ENCODE measurements at regions not wholly inside any gene's neighbourhood (a gene's known extent, or its start where the extent isn't known, plus 50 kb on each side); places are given as distances from the start of the nearest gene placed in this dataset.

DNA sequence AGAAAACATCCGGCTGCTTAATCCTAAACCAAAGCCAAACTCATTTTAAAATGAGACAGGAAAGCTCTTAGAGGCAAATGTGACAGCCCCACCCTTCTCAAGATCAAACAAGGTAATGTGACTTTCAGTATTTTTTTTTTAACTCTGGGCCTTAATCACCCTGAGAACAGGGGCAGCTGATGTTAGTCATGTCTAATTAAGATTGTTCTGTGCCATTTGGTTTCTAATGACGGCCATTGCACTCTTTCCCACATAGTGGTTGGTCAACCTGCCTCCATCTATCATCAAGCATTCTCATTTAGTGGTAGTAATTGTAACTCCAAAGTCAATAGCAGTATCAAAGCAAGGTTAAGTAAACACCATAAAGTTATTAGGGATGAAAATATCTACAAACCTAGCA, 191.6 kb upstream of the EXOC2 start:
- TF ChIP-seq, protein P1, sequence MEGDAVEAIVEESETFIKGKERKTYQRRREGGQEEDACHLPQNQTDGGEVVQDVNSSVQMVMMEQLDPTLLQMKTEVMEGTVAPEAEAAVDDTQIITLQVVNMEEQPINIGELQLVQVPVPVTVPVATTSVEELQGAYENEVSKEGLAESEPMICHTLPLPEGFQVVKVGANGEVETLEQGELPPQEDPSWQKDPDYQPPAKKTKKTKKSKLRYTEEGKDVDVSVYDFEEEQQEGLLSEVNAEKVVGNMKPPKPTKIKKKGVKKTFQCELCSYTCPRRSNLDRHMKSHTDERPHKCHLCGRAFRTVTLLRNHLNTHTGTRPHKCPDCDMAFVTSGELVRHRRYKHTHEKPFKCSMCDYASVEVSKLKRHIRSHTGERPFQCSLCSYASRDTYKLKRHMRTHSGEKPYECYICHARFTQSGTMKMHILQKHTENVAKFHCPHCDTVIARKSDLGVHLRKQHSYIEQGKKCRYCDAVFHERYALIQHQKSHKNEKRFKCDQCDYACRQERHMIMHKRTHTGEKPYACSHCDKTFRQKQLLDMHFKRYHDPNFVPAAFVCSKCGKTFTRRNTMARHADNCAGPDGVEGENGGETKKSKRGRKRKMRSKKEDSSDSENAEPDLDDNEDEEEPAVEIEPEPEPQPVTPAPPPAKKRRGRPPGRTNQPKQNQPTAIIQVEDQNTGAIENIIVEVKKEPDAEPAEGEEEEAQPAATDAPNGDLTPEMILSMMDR (IDR thresholded peaks at IDR 0.05; ENCODE audit: borderline replicate concordance, extremely low read depth, low read length, poor library complexity, severe bottlenecking): no peak
- no peak for TF ChIP-seq EZH2 (IDR thresholded peaks at IDR 0.05; ENCODE audit: borderline replicate concordance, low read depth, low read length, severe bottlenecking)

Measured in DND-41 (cell line).